ENCODE measurements at regions not wholly inside any gene's neighbourhood (a gene's known extent, or its start where the extent isn't known, plus 50 kb on each side); places are given as distances from the start of the nearest gene placed in this dataset.

- Mint-ChIP-seq H3K4me3 (no peak overlapping the region), H3K27me3 (ENCODE audit: low read depth) (peaks cover 2% of the 10 kb centered on the region), H3K36me3 (no peaks in the 10 kb centered on the region), H3K4me1 (peaks cover 9% of the 10 kb centered on the region), H3K27ac (no peak overlapping the region), H3K9me3 (no peaks in the 10 kb centered on the region)
- no peak for DNase-seq (ENCODE audit: low spot score in 2 of 2, unreplicated experiment in 2 of 2)
- TF ChIP-seq, protein P1, sequence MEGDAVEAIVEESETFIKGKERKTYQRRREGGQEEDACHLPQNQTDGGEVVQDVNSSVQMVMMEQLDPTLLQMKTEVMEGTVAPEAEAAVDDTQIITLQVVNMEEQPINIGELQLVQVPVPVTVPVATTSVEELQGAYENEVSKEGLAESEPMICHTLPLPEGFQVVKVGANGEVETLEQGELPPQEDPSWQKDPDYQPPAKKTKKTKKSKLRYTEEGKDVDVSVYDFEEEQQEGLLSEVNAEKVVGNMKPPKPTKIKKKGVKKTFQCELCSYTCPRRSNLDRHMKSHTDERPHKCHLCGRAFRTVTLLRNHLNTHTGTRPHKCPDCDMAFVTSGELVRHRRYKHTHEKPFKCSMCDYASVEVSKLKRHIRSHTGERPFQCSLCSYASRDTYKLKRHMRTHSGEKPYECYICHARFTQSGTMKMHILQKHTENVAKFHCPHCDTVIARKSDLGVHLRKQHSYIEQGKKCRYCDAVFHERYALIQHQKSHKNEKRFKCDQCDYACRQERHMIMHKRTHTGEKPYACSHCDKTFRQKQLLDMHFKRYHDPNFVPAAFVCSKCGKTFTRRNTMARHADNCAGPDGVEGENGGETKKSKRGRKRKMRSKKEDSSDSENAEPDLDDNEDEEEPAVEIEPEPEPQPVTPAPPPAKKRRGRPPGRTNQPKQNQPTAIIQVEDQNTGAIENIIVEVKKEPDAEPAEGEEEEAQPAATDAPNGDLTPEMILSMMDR (IDR thresholded peaks at IDR 0.05; ENCODE audit: unreplicated experiment): no peak
Measured at GRCh38 chr18:42458226-42458625, 503.2 kb downstream of the PIK3C3 start.

DNA sequence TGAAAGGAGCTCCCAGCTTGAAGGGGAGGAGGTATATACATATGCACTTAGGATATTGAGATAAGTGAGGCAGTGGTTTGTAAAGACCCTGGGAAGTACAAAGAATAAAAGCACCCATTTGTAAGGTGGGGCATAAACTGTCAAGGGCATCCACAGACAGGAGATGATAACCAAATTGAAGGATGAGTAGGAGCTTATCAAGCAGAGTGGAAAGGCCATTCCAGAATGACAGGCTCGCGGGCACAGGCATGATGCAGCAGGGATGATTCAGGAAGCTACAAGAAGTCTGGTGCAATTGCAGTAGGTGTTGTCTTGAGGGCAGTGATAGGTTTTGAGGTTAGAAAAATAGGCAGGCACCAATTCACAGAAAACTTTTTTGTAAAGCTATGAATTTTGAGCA lies 504.8 kb downstream of the PIK3C3 start:
- H3K4me3 Mint-ChIP-seq: no peak overlapping the region
- H3K4me1 Mint-ChIP-seq: peaks cover 9% of the 10 kb centered on the region
- DNase-seq (ENCODE audit: low spot score in 2 of 2, unreplicated experiment in 2 of 2): no peak
- H3K36me3 Mint-ChIP-seq: no peaks in the 10 kb centered on the region
- TF ChIP-seq, protein P1 (IDR thresholded peaks at IDR 0.05; ENCODE audit: unreplicated experiment): no peak
- no peaks in the 10 kb centered on the region for H3K9me3 Mint-ChIP-seq
- peaks cover 2% of the 10 kb centered on the region for H3K27me3 Mint-ChIP-seq (ENCODE audit: low read depth)
- H3K27ac Mint-ChIP-seq: no peak overlapping the region

DNA sequence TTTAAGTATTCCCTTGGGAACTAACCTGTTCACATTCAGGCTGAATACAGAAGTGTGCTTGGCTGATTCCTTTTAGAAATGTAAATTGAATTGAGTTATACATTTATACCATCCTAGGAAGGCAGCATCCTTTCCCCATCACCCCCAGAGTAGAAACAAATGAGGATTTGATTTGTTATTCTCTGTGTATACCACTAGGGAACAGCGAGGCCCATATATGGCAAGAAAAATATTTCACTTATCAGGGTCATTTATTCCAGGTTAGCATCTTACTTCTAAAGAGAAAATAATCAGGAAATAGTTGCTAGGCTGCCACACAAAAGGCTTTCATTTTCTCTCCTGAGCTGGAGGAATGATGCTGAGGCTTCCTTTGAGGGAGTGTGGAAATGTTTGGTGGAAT lies 516.9 kb downstream of the PIK3C3 start:
- DNase-seq (ENCODE audit: low spot score in 2 of 2, unreplicated experiment in 2 of 2): no peak
- H3K4me3 Mint-ChIP-seq: no peak overlapping the region
- peaks cover 18% of the 10 kb centered on the region for H3K4me1 Mint-ChIP-seq
- no peaks in the 10 kb centered on the region for H3K27me3 Mint-ChIP-seq (ENCODE audit: low read depth)
- no peak overlapping the region for H3K27ac Mint-ChIP-seq
- peaks cover 7% of the 10 kb centered on the region for H3K9me3 Mint-ChIP-seq
- no peaks in the 10 kb centered on the region for H3K36me3 Mint-ChIP-seq
- TF ChIP-seq, protein P1 (IDR thresholded peaks at IDR 0.05; ENCODE audit: unreplicated experiment): no peak

DNA sequence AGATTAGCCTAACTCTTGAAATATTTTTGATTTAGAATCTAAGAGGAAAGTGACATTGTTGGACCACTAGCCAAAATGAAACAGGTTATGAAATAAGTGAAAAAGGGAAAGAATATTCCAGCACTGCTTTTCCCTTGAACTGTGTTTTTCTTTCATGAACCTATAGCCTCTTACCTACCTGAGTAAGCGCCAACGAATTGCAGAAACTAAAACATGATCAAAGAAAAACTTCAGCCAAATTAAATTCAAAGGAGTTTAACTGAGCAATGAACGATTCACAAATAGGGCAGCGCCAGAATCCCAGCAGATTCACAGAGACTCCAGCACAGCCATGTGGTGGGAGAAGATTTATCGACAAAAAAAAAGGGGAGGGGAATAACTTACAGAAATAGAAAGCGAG lies 518.6 kb downstream of the PIK3C3 start:
- DNase-seq (ENCODE audit: low spot score in 2 of 2, unreplicated experiment in 2 of 2): no peak
- H3K4me3 Mint-ChIP-seq: no peak overlapping the region
- H3K36me3 Mint-ChIP-seq: no peaks in the 10 kb centered on the region
- H3K27ac Mint-ChIP-seq: no peak overlapping the region
- no peaks in the 10 kb centered on the region for H3K27me3 Mint-ChIP-seq (ENCODE audit: low read depth)
- peaks cover 18% of the 10 kb centered on the region for H3K4me1 Mint-ChIP-seq
- peaks cover 7% of the 10 kb centered on the region for H3K9me3 Mint-ChIP-seq
- TF ChIP-seq, protein P1 (IDR thresholded peaks at IDR 0.05; ENCODE audit: unreplicated experiment): no peak

- Mint-ChIP-seq H3K27me3 (ENCODE audit: low read depth) (no peaks in the 10 kb centered on the region), H3K27ac (no peak overlapping the region), H3K36me3 (no peaks in the 10 kb centered on the region), H3K9me3 (peaks cover 7% of the 10 kb centered on the region), H3K4me3 (no peak overlapping the region), H3K4me1 (peaks cover 18% of the 10 kb centered on the region)
- TF ChIP-seq, protein P1 (IDR thresholded peaks at IDR 0.05; ENCODE audit: unreplicated experiment): no peak
- DNase-seq (ENCODE audit: low spot score in 2 of 2, unreplicated experiment in 2 of 2): no peak
Measured at GRCh38 chr18:42474577-42474976, 519.5 kb downstream of the PIK3C3 start.

DNA sequence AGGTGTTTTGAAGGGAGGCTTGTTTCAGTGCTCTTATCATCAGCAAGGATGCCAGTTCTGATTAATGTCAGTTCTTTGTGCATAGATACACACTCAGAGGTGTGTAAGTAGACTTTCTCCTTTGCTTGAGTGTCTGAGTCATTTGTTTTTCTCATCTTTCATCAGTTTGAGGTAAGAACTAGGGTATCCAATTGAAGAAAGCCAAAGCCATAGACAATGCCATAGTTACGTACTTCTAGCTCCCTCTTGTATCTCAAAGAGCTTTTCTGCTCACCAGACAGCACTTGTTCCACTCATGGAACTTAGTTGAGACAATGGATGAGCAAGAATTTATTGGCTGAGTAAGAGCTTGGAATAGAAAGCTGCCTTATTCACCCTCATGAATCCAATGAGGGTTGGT lies 520.1 kb downstream of the PIK3C3 start:
- Mint-ChIP-seq H3K9me3 (peaks cover 7% of the 10 kb centered on the region), H3K27me3 (ENCODE audit: low read depth) (no peaks in the 10 kb centered on the region), H3K4me1 (peaks cover 20% of the 10 kb centered on the region), H3K36me3 (no peaks in the 10 kb centered on the region), H3K4me3 (no peak overlapping the region), H3K27ac (no peak overlapping the region)
- no peak for DNase-seq (ENCODE audit: low spot score in 2 of 2, unreplicated experiment in 2 of 2)
- TF ChIP-seq, protein P1 (IDR thresholded peaks at IDR 0.05; ENCODE audit: unreplicated experiment): no peak
